GM21381 (cell line): ENCODE measurements at regions not wholly inside any gene's neighbourhood (a gene's known extent, or its start where the extent isn't known, plus 50 kb on each side); places are given as distances from the start of the nearest gene placed in this dataset.
"Not testable (repeated sequence)": the region's sequence is repeated elsewhere in the genome, so short reads cannot be mapped to it uniquely, and the experiment has no call there.

Source experiments
- ATAC-seq: cut with Tn5 transposase; IDR thresholded peaks from one replicate; pipeline ENCODE4 v1.9.1; 2021; ENCODE audit warnings: mild to moderate bottlenecking, moderate library complexity; ENCODE audit not compliant: unreplicated experiment

DNA sequence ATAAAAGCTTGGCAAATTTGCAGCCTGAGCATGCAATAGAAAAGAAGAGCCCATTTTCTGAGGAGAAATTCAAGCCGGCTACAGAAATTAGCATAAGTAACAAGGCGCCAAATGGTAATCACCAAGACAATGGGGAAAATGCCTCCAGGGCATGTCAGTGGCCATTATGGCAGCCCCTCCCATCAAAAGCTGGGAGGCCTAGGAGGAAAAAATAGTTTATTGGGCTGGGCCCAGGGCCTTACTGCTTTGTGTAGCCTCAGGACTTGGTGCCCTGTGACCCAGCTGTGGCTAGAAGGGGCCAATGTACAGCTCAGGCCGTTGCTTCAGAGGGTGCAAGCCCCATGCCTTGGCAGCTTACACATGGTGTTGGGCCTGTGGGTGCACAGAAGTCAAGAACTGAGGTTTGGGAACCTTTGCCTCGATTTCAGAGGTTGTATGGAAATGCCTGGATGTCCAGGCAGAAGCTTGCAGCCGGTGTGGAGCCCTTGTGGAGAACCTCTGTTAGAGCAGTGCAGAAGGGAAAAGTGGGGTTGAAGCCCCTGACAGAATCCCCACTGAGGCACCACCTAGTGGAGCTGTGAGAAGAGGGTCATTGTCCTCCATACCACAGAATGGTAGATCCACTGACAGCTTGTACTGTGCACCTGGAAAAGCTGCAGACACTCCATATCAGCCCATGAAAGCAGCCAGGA lies 328.5 kb upstream of the MAP3K7 start:
- ATAC-seq = no peak

DNA sequence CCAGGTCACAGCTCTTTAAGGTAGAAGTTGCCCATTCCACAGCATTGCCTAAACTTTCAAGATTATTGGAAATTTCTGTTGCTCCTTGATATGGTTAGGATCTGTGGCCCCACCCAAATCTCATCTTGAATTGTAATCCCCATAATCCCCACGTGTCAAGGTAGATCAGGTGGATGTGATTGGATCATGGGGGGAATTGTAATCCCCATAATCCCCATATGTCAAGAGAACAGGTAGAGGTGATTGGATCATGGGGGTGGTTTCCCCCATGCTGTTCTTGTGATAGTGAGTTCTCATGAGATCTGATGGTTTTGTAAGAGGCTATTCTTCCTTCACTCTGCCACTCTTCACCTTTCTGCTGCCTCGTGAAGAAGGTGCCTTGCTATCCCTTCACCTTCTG lies 327.4 kb upstream of the MAP3K7 start:
- ATAC-seq = no peak

DNA sequence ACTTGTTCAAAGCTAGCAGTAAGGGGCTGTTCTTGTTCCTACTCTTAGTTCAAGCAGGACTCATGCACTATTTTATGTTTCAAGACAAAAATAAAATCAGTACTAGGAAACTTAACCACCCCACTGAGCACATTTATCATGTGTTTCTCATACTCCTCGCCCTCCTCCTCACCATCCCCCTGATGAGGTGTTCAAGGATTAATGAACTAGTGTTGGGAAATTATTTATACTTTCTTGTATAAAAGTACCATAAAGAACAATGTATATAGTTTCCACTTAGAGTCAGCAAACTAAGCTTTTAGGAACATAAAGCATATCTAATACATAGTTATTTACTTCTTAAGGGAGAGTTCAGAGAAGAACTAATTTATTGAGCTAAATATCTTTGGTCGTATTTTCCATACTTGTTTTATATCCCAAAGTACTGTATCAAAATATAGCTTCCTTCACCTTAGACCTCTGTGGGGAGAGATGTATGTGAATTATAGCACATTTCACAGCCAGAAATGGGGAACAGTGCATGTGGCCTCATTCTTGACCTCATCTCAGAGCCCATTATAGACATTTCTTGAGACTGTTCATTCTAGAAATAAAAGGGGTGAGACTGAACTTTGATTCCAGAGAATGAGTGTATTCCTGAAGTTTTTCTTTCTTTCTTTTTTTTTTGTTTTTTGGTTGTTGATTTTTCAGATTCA lies 326.5 kb upstream of the MAP3K7 start:
- ATAC-seq = no peak

DNA sequence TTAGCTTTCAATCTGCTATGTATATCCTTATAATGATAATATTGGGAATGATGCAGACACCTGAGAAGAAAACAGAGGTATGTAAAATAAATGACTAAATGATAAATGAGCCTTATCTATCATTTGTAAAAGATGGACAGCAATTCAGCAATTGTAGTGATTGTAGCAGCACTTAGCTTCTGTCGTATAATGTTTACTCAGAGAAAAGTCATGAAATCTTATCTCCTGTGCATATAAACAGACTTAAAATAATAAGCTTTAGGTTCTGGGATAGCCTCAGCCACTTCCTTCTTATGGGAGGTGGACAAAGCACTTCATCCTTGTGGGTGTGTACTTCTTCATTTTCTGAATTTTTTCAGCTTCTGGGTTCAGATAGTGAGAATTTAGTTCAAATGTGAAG lies 324.8 kb upstream of the MAP3K7 start:
- no peak for ATAC-seq

DNA sequence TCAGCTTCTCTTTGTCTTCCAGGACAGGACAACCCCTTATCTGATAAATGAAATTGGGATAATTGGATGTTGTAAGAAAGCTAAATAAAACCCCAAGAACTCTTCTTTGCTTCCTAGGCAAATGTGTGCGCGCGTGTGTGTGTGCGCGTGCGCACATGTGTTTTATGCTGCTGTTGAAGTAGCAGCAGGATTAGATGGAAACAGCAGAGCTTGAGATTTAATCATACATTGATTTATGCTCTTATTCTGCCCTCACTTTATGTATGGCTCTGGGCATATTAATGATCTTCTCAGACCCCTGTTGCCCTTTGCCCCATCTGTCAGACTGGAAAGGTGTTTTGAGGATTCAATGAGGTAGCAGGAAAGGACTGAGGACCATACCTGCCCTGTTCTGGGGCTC lies 324.0 kb upstream of the MAP3K7 start:
- no peak for ATAC-seq

DNA sequence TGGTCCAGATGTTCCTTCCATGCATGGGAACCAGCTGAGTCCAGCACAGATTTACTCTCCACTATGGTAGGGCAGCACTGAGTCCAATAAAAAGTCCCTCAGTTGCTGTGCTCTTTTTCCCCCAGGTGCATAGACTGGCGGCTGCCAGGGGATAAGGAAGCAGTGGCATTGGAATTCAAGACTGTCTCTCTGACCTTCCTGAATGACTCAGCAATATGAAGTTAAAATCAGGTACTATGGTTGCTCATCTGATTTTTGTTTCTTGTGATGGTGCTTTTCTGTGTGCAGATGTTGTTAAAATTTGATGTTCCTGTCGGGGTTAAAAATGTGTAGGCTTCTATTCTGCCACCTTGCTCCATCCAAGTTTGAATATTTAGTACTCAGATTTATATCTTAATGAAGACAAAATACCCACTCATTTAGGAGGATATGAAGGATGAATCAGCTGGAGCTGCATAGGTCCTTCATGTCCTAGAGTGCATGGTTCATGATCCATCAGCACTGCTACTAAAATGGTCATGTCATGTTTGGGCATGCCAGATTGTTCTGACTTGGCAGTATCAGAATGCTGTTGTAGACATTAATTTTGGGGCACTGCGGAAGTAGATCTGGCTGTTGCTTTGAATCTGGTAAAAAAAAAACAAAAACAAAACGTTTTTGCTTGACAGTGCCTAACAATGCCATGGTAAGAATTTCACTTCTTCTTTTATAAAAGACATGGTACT lies 321.2 kb upstream of the MAP3K7 start:
- no peak for ATAC-seq

DNA sequence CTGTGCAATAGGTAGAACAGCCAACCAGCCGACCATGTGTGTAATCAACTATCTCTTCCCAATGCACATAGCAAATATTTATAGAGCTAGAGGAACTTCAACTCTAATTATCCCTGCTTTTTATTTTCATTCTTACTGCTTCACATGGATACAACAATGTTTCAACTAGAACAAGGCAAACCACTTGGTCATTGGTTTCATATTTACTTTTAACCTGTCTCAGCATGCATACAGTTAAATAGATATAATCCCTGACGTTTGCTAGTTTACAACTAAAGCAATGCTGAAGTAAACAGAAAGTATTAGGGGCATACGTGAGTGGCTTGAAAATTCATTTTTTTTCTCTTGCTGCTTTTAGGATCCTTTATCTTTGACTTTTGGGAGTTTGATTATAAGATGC lies 318.5 kb upstream of the MAP3K7 start:
- no peak for ATAC-seq

DNA sequence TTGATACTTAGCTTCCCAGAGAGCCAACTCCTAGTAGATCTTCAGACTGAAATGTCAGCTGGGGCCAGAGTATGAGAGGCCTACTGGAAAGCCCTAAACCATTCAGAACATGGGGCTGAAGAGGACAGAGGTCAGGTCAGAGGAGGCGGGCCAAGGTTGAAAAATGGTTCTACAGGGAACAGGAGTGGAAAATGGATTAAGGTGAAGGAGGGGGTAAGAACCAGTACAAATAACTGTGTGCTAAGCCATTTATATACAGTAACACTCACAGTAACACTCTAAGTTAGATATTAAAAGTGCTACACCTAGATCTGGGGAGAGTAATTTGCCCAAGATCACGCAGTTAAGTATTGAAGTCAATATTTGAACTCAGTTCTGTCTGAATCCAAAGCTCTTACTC lies 313.2 kb upstream of the MAP3K7 start:
- ATAC-seq = no peak

DNA sequence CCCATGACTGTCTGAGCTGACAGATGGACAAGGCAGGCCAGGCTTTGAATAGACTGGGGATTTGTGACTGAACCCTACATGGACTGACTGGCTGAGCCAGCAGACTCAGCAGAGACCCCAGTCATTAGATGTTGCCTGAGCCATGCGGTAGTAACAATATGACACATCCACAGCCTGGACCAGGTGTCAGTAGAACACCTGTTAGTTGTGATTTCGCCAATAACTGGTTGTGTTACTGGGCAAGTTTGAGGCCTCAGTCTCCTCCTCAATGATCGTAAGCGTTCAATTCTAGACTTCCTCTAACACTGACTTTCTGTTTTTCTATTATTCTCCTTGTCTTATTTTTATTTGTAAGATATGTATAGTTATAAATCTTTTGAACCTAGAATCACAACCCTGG lies 311.9 kb upstream of the MAP3K7 start:
- ATAC-seq = no peak

DNA sequence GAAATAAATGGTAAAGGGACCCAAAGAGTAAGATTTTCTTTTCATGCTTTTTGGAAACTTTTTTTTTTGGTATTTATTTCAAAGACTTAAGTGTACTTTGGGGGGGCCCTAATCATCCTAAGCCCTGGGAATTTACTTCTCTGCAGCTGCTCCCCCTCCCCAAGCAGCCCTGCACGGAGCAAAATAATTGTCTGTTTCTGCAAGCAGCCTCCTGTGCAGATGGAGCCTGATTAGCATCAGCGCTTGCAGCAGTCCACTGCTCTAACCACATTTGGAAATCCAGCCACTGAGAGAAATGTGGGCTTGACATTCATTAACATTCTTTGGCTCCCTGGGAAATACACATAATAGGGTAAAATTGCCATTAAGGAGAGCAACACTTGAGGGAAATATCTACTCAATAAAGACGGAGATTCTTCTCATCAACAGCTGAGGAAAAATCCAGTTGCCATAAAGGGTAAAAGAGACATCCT lies 309.2 kb upstream of the MAP3K7 start:
- ATAC-seq = no peak

DNA sequence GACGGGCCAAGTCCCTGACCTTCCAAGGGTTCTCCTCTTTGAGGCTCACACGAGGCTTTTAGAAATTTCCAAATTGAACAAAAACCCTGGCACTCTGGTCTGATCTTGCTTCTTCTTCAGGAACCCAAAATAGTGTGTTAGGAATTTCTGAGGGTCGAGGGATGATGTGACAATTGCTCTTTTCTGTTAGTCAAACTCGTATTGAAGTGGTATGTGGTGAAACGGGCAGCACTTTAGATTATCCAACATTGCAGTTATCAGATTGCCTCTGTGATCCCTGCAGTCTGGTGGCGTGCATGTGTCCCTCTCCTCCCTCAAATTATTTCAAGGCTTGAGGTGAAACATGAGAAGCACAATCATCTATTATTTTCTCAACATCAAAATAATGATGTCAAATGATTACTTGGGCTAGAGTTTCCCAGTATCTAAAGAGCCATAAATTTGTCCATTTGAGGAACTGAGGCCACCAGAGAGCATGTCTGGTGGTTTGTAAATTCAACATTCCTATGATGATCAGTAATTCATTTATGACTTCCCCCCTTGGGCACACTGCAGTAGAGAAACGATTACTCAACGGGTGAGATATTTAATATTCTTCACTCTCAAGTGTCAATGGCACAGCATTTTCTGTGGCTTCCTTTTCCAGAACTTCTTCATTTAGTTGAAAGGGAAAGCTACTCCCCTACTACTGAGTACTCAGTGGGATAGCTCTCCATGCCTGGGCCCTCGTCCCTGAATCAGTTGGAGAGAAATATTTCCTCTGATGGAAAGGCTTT lies 308.6 kb upstream of the MAP3K7 start:
- no peak for ATAC-seq

DNA sequence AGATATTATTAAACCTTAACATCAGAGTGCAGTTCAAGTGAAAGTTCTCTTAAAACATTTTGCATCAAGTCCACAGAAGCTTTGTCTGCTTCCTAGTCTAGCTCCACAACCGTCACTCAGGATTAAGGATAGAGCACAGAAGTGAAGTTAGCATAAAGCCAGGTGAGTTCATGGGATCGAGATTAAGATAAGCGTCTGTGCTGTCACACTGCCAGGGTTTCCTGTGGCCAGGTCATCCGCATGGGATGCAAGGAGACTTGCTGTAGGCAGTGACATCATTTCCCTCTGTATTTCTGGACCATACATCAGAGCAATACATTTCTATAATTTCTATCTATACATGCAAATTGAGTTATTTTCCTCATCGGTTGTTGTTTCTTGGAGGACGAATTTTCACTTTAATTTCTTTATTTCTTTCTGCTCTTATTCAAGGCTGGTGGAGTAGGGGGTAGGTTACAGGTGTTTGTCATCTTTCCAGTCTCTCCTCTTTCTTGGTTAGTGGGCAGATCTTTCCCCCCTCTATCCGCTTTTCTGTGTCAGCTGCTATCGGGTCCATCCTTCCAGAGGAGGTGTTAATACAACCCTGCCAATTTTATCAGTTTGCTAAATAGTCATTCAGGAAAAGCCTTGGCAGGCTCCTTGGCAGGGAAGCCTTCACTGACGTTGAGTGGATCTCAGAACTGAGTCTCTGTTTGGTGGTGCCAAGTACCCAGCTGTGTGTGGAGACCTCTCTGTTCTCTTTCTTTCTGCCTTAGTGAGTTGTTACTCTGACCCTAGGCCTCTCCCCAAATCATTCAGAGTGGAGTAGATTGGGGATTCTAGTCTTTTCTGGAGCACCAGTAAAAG lies 307.6 kb upstream of the MAP3K7 start:
- no peak for ATAC-seq

DNA sequence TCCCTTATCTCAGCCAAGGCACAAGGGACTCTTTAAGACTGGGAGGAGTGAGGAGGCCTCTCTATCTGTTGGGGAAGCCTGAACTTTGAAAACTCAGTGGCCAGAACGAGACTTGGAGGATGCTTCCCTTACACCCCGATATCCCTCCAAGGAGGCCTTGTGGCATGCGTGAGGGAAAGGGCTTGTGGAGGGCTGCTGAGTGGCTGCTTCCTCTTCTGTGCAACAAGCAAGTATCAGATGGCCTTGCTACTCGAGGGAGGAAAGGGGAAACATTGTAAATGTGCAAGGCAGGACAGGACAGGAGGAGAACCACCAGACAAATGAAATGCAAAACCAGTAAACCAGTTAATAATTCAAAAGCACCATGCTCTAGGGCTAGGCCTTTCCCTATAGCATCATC lies 306.5 kb upstream of the MAP3K7 start:
- no peak for ATAC-seq

DNA sequence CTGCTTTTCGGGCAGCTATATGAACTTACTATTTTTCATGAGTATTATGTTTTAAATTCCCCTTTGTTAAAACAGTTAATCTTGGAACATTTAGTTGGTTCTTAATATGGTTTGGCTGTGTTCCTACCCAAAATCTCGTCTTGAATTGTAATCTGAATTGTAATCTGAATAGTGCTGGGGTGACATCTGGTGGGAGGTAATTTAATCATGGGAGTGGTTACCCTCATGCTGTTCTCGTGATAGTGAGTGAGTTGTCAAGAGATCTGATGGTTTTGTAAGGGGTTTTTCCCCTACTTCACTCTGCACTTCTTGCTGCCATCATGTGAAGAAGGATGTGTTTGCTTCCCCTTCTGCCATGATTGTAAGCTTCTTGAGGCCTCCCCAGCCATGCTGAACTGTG lies 305.4 kb upstream of the MAP3K7 start:
- no peak for ATAC-seq

DNA sequence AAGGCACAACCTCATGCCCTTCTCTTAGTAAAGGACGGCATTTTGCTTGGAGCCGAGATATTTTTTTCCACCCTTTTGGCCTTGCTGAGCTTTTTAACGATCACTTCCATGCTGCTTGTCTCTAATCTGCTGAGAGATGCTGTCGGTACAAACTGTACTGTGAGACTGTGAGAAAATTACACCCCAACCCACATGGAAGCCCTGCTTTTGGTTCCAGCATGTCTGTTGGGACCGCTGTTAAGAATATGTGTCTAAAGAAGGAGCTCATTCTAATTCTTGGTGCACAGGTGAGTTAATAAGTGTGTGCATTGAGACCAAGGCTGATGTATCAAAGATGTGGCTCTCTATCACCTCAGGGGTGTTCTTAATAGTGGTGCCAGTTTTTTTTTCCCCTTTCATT lies 304.5 kb upstream of the MAP3K7 start:
- no peak for ATAC-seq

DNA sequence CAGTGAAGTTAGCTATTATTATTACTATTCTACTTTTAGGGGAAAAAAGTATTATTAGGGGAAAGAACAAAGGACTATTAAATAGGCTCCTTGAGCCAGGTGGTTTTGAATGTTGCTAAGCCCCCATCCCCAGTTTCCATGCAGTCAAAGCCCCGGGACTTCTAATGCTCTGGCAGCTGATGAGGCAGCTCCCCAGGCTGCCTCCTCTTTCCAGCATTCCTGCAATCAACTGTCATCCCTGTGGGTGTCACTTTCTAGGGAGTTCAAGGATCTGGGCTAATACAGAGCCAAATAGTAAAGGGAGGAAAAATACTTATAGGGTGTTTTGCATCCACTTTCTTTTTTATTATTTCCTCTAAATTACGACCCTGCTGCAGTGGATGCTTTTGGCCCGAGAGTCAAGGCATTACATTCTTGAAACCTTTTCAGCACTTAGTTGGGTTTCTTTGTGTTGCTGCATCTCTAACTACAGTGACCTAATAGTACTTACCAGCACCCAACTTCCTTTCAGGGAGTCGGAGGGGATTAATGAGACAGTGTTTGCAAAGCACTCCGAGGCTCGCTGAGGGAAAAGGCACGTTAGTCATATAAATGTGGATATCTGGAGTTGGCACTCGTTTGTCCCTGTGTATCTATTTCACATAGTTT lies 303.9 kb upstream of the MAP3K7 start:
- no peak for ATAC-seq

DNA sequence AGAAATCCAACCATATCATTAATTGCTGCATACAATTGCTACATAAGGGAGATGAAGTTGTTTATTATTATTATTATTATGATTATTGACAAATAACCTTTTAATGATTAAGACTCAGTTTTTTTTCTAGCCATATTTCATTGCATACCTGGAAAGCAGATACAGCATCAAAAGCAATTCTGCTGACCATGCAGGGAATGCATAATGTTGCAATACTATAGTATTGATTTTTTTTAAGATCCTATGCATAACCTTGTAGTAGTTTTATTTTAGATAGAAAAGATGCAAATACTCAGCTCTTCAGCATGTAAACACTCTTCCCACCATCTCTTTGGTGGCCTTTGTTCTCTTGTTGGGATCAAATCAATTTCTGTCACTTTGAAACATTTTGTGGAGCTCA lies 300.9 kb upstream of the MAP3K7 start:
- ATAC-seq = no peak

DNA sequence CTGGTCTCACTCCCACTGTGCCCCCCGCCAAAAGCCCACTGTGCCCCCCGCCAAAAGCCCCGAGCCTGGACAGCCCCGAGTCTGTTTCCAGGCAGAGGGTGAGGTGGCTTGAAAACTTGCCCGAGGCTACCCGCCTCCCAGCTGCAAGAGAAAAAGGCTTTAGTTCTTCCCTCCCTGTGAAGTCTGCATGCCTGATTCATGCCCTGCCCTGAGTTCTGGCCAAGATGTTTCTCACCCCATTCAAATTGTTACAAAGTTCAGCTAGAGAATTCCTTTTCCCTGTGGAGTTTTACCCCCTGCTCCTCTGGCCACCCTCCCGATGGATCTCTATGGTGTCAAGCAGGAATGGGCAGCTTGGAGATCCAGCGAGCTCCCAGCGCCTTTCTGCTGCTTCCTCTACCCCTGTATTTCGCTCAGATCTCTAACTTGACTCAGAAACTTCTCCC lies 298.8 kb upstream of the MAP3K7 start:
- no peak for ATAC-seq

DNA sequence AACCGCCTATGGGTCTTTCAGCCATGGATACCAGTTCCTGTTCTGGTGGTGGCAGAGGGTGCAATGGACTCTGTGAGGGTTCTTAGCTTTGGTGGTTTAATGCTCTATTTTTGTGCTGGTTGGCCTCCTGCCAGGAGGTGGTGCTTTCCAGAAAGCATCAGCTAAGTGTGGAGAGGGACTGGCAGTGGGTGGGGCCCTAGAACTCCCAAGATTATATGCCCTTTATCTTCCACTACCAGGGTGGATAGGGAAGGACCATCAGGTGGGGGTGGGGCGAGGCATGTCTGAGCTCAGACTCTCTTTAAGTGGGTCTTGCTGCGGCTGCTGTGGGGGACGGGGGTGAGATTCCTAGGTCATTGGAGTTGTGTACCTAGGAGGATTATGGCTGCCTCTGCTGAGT lies 298.3 kb upstream of the MAP3K7 start:
- not testable (repeated sequence) for ATAC-seq

DNA sequence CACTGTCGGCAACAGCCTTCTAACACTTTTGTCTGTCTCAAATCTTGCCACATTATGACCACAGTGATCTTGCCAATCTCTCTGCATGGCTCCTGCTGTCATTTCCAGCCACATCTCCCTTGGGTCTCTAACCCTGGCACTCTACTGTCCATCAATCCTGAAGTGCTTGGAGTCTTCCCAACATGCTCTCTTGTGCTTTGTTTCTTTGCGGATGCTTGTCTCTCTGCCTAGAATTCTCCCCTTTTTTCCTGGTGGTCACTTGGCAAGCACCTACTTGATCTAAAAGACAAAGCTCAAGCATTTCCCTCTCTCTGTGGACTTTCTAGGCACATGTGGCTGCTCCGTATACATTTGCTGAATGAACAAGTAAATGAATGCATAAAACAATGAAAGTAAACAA lies 290.7 kb upstream of the MAP3K7 start:
- no peak for ATAC-seq
